Omental fat pad (tissue), 3 donors: ENCODE measurements at regions not wholly inside any gene's neighbourhood (a gene's known extent, or its start where the extent isn't known, plus 50 kb on each side); places are given as distances from the start of the nearest gene placed in this dataset.
A peak's percentile ranks its signal among the peaks of the same experiment; 100 is the strongest.

Experiments
- ATAC-seq: fragments of 150-250 bp; one replicate; pipeline ENCODE4 v1.9.1; 2016; ENCODE audit warnings: mild to moderate bottlenecking, moderate library complexity; ENCODE audit not compliant: low FRiP score
- DNase-seq: peaks from one replicate; pipeline ENCODE4 v3.0.0-alpha.2; 2019; ENCODE audit warnings: low spot score
- CTCF ChIP-seq, 3 donors: fragments of 450-650 bp; IDR thresholded peaks; one replicate each; pipeline ENCODE4 v1.5.1; 2016 to 2017; ENCODE audit warnings: antibody characterized with exemption in 3 of 3, mild to moderate bottlenecking in 3 of 3, moderate library complexity in 2 of 3

GRCh38 chr1:213737398-213738035 is 250.3 kb upstream of the PROX1 start:
- no peak for DNase-seq
- no peak for TF ChIP-seq CTCF (IDR thresholded peaks at IDR 0.05)
- no peak for ATAC-seq

- no peak for TF ChIP-seq CTCF (IDR thresholded peaks at IDR 0.05)
- DNase-seq (no peak), ATAC-seq (no peak)
Observed at GRCh38 chr1:213738658-213739057, 249.1 kb upstream of the PROX1 start.

- TF ChIP-seq CTCF (IDR thresholded peaks at IDR 0.05) = no peak
- ATAC-seq (no peak), DNase-seq (no peak)
Observed at GRCh38 chr1:213742992-213743391, 244.8 kb upstream of the PROX1 start.

GRCh38 chr1:213744780-213745179 is 243.0 kb upstream of the PROX1 start:
- TF ChIP-seq CTCF (IDR thresholded peaks at IDR 0.05) = no peak
- no peak for ATAC-seq
- no peak for DNase-seq

- ATAC-seq (no peak), DNase-seq (no peak)
- no peak for TF ChIP-seq CTCF (IDR thresholded peaks at IDR 0.05)
Observed at GRCh38 chr1:213745451-213745850, 242.3 kb upstream of the PROX1 start.

- TF ChIP-seq CTCF (IDR thresholded peaks at IDR 0.05) = no peak
- DNase-seq (no peak), ATAC-seq (no peak)
Observed at GRCh38 chr1:213749558-213749957, 238.2 kb upstream of the PROX1 start.

- DNase-seq = no peak
- TF ChIP-seq CTCF (IDR thresholded peaks at IDR 0.05) = no peak
Observed at GRCh38 chr1:213750231-213751063, 237.3 kb upstream of the PROX1 start.

More at GRCh38 chr1:213750231-213751063, 237.3 kb upstream of the PROX1 start:
- peak; percentile 53 for ATAC-seq
